ENCODE measurements at regions not wholly inside any gene's neighbourhood (a gene's known extent, or its start where the extent isn't known, plus 50 kb on each side); places are given as distances from the start of the nearest gene placed in this dataset.

- ATAC-seq = no peak
- DNase-seq = no peak
- H3K9me3 ChIP-seq = no peaks in the 10 kb centered on the region
- no peaks in the 10 kb centered on the region for H3K4me1 ChIP-seq
- intact Hi-C loops (cut with DNase I) = no loop called here
- no peak overlapping the region for H3K4me3 ChIP-seq
- H3K36me3 ChIP-seq = no peaks in the 10 kb centered on the region
- no peak overlapping the region for H3K27ac ChIP-seq
- H3K27me3 ChIP-seq = no peaks in the 10 kb centered on the region
- TF ChIP-seq, protein P1, sequence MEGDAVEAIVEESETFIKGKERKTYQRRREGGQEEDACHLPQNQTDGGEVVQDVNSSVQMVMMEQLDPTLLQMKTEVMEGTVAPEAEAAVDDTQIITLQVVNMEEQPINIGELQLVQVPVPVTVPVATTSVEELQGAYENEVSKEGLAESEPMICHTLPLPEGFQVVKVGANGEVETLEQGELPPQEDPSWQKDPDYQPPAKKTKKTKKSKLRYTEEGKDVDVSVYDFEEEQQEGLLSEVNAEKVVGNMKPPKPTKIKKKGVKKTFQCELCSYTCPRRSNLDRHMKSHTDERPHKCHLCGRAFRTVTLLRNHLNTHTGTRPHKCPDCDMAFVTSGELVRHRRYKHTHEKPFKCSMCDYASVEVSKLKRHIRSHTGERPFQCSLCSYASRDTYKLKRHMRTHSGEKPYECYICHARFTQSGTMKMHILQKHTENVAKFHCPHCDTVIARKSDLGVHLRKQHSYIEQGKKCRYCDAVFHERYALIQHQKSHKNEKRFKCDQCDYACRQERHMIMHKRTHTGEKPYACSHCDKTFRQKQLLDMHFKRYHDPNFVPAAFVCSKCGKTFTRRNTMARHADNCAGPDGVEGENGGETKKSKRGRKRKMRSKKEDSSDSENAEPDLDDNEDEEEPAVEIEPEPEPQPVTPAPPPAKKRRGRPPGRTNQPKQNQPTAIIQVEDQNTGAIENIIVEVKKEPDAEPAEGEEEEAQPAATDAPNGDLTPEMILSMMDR (IDR thresholded peaks at IDR 0.05) = no peak
Observed at GRCh38 chr15:95095250-95095649, 863.9 kb downstream of the MCTP2 start.

DNA sequence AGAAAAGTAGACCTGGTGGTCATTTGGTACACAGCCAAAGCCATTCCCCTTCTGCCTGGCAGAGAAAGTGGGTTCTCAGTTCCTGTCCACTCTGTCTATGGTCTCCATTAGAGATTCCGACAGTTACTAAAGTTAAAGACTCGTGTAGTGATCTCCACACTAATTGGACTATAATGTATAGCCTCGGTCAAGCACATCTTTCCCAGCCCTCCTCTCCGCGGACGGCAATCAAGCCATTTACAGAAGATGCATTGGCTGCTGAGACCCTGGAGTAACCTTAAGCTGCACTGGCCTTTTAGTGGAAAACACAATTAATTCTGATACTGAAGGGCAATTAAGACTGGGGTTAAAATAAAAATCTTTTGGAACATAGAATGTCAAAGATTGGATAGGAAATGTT, 865.3 kb downstream of the MCTP2 start:
- H3K27ac ChIP-seq = no peak overlapping the region
- ATAC-seq (no peak), DNase-seq (no peak)
- H3K9me3 ChIP-seq = no peaks in the 10 kb centered on the region
- H3K4me3 ChIP-seq = no peak overlapping the region
- intact Hi-C loops (cut with DNase I) = no loop called here
- H3K4me1 ChIP-seq = no peaks in the 10 kb centered on the region
- no peaks in the 10 kb centered on the region for H3K27me3 ChIP-seq
- no peaks in the 10 kb centered on the region for H3K36me3 ChIP-seq
- TF ChIP-seq, protein P1 (IDR thresholded peaks at IDR 0.05) = no peak

- TF ChIP-seq, protein P1 (IDR thresholded peaks at IDR 0.05) = no peak
- DNase-seq (no peak), ATAC-seq (no peak)
- Histone ChIP-seq H3K9me3 (no peaks in the 10 kb centered on the region), H3K4me1 (no peaks in the 10 kb centered on the region), H3K27me3 (no peaks in the 10 kb centered on the region), H3K4me3 (no peak overlapping the region), H3K27ac (no peak overlapping the region), H3K36me3 (no peaks in the 10 kb centered on the region)
- intact Hi-C loops (cut with DNase I) = no loop called here
Observed at GRCh38 chr15:95097361-95097760, 866.0 kb downstream of the MCTP2 start.

DNA sequence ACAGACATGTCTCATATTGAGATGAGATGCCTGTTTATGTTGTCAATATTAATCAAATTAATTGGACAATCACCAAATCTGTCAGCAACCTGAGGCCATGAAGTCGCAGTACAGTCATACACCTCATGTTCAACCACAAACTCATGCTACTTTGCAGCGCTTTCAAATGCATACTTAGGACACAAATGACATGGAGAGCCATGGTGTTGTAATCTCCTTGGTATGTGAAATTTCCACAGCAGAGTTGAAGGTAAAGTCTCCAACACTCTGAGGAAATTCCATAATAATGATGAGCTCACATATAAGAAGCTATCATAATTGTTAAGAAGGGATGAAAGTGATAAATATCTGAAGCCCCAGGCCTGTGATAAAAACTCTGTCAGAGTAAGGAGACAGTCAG, 873.9 kb downstream of the MCTP2 start:
- Histone ChIP-seq H3K4me1 (no peaks in the 10 kb centered on the region), H3K4me3 (no peak overlapping the region), H3K27me3 (no peaks in the 10 kb centered on the region), H3K9me3 (no peaks in the 10 kb centered on the region), H3K27ac (no peak overlapping the region), H3K36me3 (no peaks in the 10 kb centered on the region)
- TF ChIP-seq, protein P1 (IDR thresholded peaks at IDR 0.05) = no peak
- intact Hi-C loops (cut with DNase I) = no loop called here
- DNase-seq (no peak), ATAC-seq (no peak)

DNA sequence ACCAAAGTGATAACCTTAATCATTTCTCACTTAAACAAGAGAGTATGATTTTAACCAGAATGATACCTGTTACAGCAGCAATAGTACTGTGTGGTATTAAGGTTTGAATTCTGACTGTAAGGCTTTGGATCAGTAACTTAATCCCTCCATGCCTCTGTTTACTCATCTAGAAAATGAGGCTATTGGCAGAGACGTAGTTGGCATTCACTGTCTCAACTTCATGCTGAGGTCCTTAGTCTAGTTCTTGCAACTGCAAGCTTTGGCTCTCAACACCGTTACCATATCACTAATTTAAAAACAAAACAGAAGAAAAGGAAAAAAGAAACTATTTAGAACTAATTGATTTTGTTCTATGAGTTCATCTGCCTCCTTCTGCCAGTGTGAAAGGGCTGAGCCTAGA, 875.4 kb downstream of the MCTP2 start:
- Histone ChIP-seq H3K27ac (no peak overlapping the region), H3K4me3 (no peak overlapping the region), H3K27me3 (no peaks in the 10 kb centered on the region), H3K36me3 (no peaks in the 10 kb centered on the region), H3K4me1 (no peaks in the 10 kb centered on the region), H3K9me3 (no peaks in the 10 kb centered on the region)
- TF ChIP-seq, protein P1 (IDR thresholded peaks at IDR 0.05) = no peak
- ATAC-seq = no peak
- no peak for DNase-seq
- intact Hi-C loops (cut with DNase I) = no loop called here

GRCh38 chr15:95108673-95109072, 877.3 kb downstream of the MCTP2 start:
- intact Hi-C loops (cut with DNase I) = no loop called here
- DNase-seq = no peak
- H3K4me3 ChIP-seq = no peak overlapping the region

More at GRCh38 chr15:95108673-95109072, 877.3 kb downstream of the MCTP2 start:
- no peak for ATAC-seq
- no peaks in the 10 kb centered on the region for H3K36me3 ChIP-seq
- TF ChIP-seq, protein P1 (IDR thresholded peaks at IDR 0.05) = no peak
- no peaks in the 10 kb centered on the region for H3K9me3 ChIP-seq
- no peaks in the 10 kb centered on the region for H3K4me1 ChIP-seq
- no peaks in the 10 kb centered on the region for H3K27me3 ChIP-seq
- H3K27ac ChIP-seq = no peak overlapping the region
